ENCODE measurements at regions not wholly inside any gene's neighbourhood (a gene's known extent, or its start where the extent isn't known, plus 50 kb on each side); places are given as distances from the start of the nearest gene placed in this dataset.

DNA sequence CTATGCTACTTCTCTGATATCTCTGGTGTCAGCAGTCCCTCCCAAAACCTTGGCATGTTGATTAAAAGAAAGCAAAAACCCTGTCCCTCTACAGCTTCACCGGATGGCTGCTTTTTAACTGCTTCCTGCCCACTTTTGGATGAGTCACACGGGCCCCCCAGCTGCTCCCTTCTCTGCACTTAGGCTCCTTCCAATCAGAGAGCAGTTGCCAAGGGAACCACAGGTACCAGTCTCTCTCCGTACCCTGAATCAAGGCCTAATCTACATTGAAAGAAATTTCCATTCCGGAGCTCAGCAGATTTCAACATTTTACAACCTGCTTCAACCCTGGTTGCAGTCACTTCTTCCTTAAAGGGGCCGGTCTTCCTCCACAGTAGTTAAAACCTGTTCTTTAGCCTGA, 70.6 kb upstream of the GJB5 start:
- intact Hi-C loops (cut with micrococcal nuclease): loop anchor here (5.0 kb wide), 1 partner anchor 58 kb away; no protein-coding TSS in a partner anchor
- H3K9me2 ChIP-seq (ENCODE audit: insufficient read depth): no peaks in the 10 kb centered on the region
- H3K27ac ChIP-seq (ENCODE audit: low read depth, low read length): no peak overlapping the region
- no peak overlapping the region for H2AFZ ChIP-seq (ENCODE audit: low read depth, low read length, poor library complexity, severe bottlenecking)
- BruUV-seq (replicated peaks): no TSS peak
- H3K9me3 ChIP-seq (ENCODE audit: control insufficient read depth in 1 of 2, insufficient read depth in 1 of 2, low read depth in 1 of 2, low read length in 2 of 2): no peaks in the 10 kb centered on the region
- no peaks in the 10 kb centered on the region for H3K79me2 ChIP-seq (ENCODE audit: insufficient read depth, low read length)
- H3K27me3 ChIP-seq (ENCODE audit: insufficient read depth, low read length): peaks cover 41% of the 10 kb centered on the region
- H3K4me1 ChIP-seq (ENCODE audit: control insufficient read depth in 1 of 2, insufficient read depth in 2 of 2, low read length in 2 of 2): no peaks in the 10 kb centered on the region
- TF ChIP-seq RAD21 (IDR thresholded peaks at IDR 0.05; ENCODE audit: low read depth) (no peak), EGR1 (IDR thresholded peaks at IDR 0.05; ENCODE audit: low read depth) (no peak), ZFX (IDR thresholded peaks at IDR 0.05) (no peak), YY1 (IDR thresholded peaks at IDR 0.05; ENCODE audit: extremely low read depth, insufficient replicate concordance, low read depth, low read length) (no peak), CEBPB (IDR thresholded peaks at IDR 0.05; ENCODE audit: low read depth) (no peak), CBX3 (IDR thresholded peaks at IDR 0.05; ENCODE audit: low read depth) (no peak), CTCF (IDR thresholded peaks at IDR 0.05 in 2 of 3, conservative IDR thresholded peaks at IDR 0.05 in 1 of 3; ENCODE audit: borderline replicate concordance in 1 of 3, insufficient read depth in 1 of 3, low read depth in 2 of 3, low read length in 2 of 3) (no peak), EZH2phosphoT487 (IDR thresholded peaks at IDR 0.05; ENCODE audit: borderline replicate concordance) (no peak), SP1 (IDR thresholded peaks at IDR 0.05; ENCODE audit: low read depth) (no peak), ELF1 (IDR thresholded peaks at IDR 0.05; ENCODE audit: borderline replicate concordance, low read depth) (no peak), POLR2AphosphoS5 (IDR thresholded peaks at IDR 0.05; ENCODE audit: low read depth, low read length) (no peak), FOSL1 (IDR thresholded peaks at IDR 0.05; ENCODE audit: low read depth) (no peak), EZH2 (IDR thresholded peaks at IDR 0.05) (no peak), JUND (IDR thresholded peaks at IDR 0.05) (no peak), ZNF274 (IDR thresholded peaks at IDR 0.05; ENCODE audit: low read depth, low read length) (no peak), MAX (IDR thresholded peaks at IDR 0.05) (no peak)
- TF ChIP-seq, protein P1, sequence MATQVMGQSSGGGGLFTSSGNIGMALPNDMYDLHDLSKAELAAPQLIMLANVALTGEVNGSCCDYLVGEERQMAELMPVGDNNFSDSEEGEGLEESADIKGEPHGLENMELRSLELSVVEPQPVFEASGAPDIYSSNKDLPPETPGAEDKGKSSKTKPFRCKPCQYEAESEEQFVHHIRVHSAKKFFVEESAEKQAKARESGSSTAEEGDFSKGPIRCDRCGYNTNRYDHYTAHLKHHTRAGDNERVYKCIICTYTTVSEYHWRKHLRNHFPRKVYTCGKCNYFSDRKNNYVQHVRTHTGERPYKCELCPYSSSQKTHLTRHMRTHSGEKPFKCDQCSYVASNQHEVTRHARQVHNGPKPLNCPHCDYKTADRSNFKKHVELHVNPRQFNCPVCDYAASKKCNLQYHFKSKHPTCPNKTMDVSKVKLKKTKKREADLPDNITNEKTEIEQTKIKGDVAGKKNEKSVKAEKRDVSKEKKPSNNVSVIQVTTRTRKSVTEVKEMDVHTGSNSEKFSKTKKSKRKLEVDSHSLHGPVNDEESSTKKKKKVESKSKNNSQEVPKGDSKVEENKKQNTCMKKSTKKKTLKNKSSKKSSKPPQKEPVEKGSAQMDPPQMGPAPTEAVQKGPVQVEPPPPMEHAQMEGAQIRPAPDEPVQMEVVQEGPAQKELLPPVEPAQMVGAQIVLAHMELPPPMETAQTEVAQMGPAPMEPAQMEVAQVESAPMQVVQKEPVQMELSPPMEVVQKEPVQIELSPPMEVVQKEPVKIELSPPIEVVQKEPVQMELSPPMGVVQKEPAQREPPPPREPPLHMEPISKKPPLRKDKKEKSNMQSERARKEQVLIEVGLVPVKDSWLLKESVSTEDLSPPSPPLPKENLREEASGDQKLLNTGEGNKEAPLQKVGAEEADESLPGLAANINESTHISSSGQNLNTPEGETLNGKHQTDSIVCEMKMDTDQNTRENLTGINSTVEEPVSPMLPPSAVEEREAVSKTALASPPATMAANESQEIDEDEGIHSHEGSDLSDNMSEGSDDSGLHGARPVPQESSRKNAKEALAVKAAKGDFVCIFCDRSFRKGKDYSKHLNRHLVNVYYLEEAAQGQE (IDR thresholded peaks at IDR 0.05; ENCODE audit: low read depth): no peak
- no peak overlapping the region for H3K9ac ChIP-seq (ENCODE audit: low read length)
- no peaks in the 10 kb centered on the region for H3K36me3 ChIP-seq (ENCODE audit: control insufficient read depth in 1 of 2, insufficient read depth in 2 of 2, low read length in 2 of 2)
- no peaks in the 10 kb centered on the region for H4K20me1 ChIP-seq (ENCODE audit: insufficient read depth)
- H3K4me2 ChIP-seq (ENCODE audit: low read length): no peak overlapping the region
- ATAC-seq (no peak), DNase-seq (ENCODE audit: low read depth, low spot score) (no peak)
- ChIA-PET CTCF (no interaction called here), POLR2A (no interaction called here), RAD21 (ENCODE audit: low non-redundant PET in 1 of 2, low total read pairs in 2 of 2, uncharacterized antibody in 2 of 2, unreplicated experiment in 2 of 2) (no interaction called here)
- H3K4me3 ChIP-seq (replicated peaks in 1 of 2; ENCODE audit: low read depth in 1 of 2, low read length in 2 of 2): no peak overlapping the region

Data from HCT116 (cell line).